Fibroblast of skin of left biceps (primary cell): ENCODE measurements at regions not wholly inside any gene's neighbourhood (a gene's known extent, or its start where the extent isn't known, plus 50 kb on each side); places are given as distances from the start of the nearest gene placed in this dataset.
A peak's percentile ranks its signal among the peaks of the same experiment; 100 is the strongest.
"Not testable (repeated sequence)": the region's sequence is repeated elsewhere in the genome, so short reads cannot be mapped to it uniquely, and the experiment has no call there.

Experiments
- DNase-seq, 2 experiments: peaks; one replicate each; pipeline ENCODE4 v3.0.0-alpha.2; 2013; ENCODE audit warnings: low read depth in 2 of 2

- DNase-seq, result peak; percentile 96 to 98
These were observed 167.9 kb upstream of the NXPH2 start for GRCh38 chr2:138948070-138948539.

GRCh38 chr2:138943470-138943869 is 163.3 kb upstream of the NXPH2 start:
- DNase-seq, result no peak

DNA sequence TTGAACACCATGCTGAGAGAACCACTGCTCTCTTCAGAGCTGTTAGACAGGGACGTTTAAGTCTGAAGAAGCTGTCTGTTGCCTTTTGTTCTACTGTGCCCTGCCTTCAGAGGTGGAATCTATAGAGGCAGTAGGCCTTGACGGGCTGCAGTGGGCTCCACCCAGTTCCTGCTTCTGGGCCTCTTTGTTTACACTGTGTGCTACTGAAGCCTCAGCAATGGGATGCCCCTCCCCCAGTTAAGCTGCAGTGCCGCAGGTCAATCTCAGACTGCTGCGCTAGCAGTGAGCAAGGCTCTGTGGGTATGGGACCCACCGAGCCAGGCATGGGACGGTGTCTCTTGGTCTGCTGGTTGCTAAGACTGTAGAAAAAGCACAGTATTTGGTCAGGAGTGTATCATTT is 162.3 kb upstream of the NXPH2 start:
- no peak for DNase-seq

DNA sequence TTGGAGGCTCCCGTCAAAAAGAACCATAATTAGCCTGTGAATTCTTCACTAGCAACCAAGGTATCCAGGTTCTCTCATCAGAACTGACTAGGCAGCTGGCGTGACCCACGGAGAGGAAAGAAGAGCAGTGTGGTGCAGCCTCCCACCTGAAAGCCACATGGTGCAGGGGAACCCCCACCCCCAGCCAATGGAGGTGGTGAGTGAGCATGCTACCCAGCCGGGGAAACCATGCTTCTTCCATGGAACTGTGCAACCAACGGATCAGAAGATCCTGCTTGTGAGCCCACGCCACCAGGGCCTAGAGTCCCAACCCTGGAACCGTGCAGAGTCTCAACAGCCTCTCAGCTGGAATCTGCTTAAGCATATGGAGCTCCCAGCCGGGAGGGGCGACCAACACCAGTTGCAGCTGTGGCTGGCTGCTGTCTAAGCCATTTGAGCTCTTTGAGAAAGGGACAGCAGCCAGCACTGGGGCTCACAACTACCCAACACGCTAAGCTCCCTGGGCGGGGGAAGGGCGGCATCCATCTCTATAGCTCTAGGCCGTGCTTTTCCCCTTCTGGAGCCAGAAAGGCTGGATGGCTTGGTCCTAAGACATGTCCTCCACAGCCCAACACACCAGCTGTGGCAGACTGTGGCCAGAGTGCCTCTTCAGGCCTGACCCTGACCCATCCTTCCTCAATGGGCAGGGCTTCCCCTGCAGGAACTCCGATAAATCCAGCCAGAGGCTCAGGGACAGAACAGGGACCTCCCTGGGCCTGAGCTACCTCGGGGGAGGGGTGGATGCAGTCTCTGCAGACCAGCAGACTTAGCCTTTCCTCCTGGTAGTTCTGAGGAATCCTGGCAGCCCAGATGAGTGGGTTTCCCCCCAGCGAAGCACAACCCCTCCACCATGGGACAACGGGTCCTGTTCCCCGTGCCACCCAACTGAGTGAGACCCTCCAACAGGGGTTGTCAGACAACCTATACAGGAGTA is 151.4 kb upstream of the NXPH2 start:
- no peak for DNase-seq

GRCh38 chr2:138930571-138930970 is 150.4 kb upstream of the NXPH2 start:
- DNase-seq, result no peak

- DNase-seq, result no peak
These were observed 148.3 kb upstream of the NXPH2 start for GRCh38 chr2:138928374-138929021.

DNA sequence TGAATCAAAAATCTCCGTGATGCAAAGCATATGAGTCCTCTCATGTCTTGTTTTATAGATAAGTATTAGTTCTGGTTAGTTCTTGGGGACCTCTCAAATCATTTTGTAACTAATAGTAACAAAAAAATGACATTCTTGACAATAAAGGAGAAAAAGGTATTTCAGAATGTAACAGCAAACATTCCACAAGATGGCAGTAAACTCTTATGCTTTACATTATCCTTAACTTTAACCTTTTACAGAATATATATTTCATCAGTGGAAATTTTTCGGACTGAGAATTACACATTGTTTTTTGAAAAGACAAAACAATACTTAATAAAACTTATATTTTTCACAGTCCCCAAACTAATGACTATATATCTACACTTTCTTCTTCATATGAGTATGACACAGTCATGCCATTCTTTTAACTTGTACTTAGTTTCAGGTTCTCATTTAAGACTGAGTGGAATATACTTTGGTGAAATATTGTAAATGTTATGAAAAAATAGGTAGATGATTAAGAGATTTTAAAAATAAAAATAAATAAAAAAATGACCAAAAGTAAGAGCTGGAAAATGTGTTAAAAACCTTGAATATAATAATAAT is 142.9 kb upstream of the NXPH2 start:
- DNase-seq, result peak in 1 of 2 experiments; percentile 10

DNA sequence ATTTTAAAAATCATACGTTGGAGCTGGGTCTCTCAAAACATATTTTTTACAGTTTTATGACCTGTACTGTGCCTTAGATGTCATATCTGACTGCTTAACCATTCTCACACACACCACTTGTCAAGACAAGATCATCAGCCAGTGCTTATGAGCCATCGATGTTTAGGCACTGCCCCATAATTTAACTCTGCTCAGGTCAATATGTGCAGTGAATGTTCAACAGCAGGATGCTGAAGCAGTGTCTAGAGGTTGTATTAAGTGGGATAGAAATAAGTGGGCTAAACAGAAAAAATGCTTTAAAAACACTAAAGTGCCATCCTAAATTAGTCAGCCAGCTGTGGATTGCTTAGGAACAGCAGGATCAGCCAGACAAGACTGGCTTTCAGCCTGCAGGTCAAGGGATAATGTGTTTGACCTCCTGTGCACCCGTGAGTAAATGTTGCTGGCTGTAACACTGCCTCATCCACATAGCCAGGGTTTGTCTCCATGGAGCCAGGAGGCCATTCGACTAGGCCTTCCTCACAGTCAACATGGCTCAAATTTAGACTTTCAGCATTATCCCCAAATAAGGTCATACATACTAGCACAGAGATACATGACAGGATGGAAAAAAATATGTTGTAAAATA is 139.0 kb upstream of the NXPH2 start:
- DNase-seq, result no peak

DNA sequence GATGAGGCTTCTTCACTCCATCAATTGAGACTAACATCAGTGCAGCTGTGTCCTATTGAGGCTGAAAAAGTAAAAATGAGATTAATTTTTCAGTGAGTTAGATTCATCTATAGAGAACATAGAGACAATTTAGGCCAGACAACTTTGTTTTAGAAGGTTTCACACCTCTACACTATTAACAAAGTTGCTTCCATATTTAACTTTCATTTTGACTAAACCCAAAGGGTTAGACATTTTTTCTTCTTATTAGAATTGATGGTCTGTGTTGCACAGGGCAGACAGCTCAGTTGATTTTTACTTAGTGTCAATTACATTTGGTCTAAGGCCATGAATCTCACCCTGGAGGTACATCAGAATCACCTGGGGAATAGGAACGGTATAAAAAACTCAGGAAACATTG is 130.2 kb upstream of the NXPH2 start:
- no peak for DNase-seq

- DNase-seq, result no peak
These were observed 126.4 kb upstream of the NXPH2 start for GRCh38 chr2:138906549-138906948.

DNA sequence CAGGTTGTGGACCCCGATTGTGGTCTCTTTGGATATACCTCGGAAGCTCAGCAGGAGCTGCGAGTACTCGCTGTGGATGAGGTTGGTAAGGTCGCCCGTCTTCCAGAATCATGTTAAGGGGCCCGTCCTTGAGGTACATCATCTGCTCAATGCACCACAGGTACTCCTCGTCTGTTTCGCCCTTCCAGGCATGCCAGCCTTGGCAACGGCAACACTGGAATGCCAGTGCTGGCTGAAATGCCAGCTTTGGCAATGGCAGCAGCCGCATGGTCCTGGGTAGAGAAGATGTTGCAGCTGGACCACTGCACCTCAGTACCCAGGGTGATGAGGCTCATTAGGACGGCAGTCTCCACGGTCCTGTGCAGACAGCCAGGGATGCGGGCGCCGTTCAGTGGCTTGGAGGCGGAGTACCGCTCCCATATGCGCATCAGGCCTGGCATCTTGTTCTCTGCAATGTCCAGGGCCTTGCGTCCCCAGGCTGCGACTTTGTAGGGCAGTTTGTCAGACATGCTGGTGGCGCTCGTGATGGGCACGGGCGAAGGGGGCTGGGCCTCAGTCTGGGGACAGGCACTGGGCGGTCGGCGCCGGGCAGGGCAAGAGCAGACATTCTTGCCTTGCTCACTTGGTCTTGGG is 122.2 kb upstream of the NXPH2 start:
- DNase-seq, result no peak

GRCh38 chr2:138901530-138901929 is 121.3 kb upstream of the NXPH2 start:
- DNase-seq, result no peak

- no peak for DNase-seq
These were observed 118.7 kb upstream of the NXPH2 start for GRCh38 chr2:138898855-138899254.

DNA sequence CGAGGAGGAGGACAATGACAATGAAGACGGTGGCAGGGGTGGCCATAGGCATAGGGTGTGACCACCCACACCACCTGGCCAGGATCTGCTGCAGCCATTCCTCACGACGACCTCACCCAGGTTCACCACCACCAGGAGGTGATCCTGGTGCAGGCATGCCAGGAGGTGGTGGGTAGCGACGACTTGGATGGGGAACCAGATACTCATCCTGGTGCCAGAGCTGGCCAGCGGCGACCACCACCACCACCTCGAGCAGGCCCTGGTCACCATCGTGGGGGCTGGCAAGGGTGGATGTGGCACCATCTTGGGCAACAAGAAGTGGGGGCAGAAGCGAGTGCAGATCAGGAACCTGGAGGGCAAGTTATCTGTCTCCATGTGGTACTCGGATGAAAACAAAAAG is 117.1 kb upstream of the NXPH2 start:
- DNase-seq, result no peak

- DNase-seq, result no peak
These were observed 113.6 kb upstream of the NXPH2 start for GRCh38 chr2:138893746-138894145.

- no peak for DNase-seq
These were observed 100.9 kb upstream of the NXPH2 start for GRCh38 chr2:138881126-138881525.

- DNase-seq, result no peak
These were observed 99.7 kb upstream of the NXPH2 start for GRCh38 chr2:138879931-138880330.

DNA sequence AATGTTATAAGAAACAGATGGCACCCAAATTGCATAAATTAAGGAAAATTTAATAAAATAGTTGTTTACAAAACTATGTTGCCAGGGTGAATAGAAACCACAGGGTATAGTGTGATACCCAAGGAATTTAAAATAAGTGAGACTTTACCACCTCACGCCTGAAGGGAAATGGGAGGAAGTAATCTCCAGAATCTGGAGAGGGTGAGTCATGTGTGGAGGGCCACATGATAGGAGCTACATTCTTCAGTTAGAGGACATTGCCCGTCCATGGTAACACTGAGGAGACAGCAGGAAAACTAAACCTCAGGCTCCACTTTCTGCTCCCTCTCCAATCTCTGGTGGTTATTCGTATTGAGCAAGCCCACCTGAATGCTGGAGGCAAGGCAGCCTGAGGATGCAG is 97.2 kb upstream of the NXPH2 start:
- DNase-seq, result no peak

GRCh38 chr2:138874251-138874650 is 94.1 kb upstream of the NXPH2 start:
- no peak for DNase-seq

DNA sequence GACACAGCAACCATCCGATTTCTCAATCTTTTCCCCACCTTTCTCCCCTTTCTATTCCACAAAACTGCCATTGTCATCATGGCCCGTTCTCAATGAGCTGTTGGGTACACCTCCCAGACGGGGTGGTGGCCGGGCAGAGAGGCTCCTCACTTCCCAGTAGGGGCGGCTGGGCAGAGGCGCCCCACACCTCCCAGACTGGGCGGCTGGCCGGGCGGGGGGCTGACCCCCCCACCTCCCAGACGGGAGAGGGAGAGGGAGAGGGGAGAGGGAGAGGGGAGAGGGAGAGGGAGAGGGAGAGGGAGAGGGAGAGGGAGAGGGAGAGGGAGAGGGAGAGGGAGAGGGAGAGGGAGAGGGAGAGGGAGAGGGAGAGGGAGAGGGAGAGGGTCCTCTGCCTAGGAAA is 91.9 kb upstream of the NXPH2 start:
- not testable (repeated sequence) for DNase-seq

DNA sequence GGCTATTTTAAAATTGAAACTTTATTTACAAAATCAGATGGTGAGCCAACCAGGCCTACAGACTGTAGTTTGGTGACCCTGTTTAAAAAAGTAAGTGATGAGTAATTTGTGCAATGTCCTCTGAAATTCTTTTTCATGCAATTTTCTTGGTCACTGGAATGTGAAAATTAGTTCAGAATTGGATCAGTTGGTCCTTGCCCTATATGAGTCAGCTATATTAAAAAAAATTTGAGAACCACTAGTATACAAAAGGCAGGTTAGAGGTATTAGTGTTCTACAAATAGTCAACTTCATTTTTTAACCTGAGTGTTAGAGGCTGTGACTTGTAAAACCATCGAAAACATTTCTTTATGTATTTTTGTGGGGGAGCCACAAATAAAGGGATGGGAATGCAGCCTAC is 91.1 kb upstream of the NXPH2 start:
- no peak for DNase-seq

GRCh38 chr2:138867341-138867740 is 87.2 kb upstream of the NXPH2 start:
- no peak for DNase-seq
